ENCODE measurements at regions not wholly inside any gene's neighbourhood (a gene's known extent, or its start where the extent isn't known, plus 50 kb on each side); places are given as distances from the start of the nearest gene placed in this dataset.

DNA sequence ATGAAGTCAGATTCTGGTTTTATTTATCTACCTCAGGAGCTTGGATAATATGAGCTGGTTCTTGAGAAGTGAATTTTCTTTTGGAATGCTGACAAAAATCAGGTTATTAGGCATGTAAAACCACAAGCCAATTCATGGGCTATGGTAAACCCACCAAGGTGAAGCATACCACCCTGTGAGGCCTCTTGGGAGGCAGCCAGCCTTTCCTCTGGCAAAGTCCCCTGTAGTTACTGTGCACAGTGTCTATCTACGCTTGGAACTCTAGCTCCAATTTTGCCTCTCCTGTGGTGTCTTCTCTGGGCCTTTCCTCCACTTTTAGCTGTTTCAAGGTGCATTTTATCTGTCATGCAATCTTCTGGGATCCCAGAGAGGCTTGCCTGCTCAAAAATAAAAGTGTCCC is 242.7 kb upstream of the ZSWIM2 start:
- no peaks in the 10 kb centered on the region for H3K9me3 ChIP-seq (ENCODE audit: control insufficient read depth, insufficient read depth, low read depth, low read length)
- H3K4me3 ChIP-seq (ENCODE audit: low read depth, low read length) = no peak overlapping the region
- ChIA-PET CTCF (no interaction called here), POLR2A (no interaction called here)
- H3K36me3 ChIP-seq (ENCODE audit: control insufficient read depth in 2 of 2, insufficient read depth in 1 of 2, low read length in 2 of 2) = no peaks in the 10 kb centered on the region
- TF ChIP-seq KLF8 (tag by site-specific recombination; IDR thresholded peaks at IDR 0.05) = no peak
- peak; percentile 17; the same call in 1 of the 2 replicates for TF ChIP-seq GLIS1 (tag by site-specific recombination; IDR thresholded peaks at IDR 0.05)
- H3K4me1 ChIP-seq (ENCODE audit: control insufficient read depth, insufficient read depth, low read length) = no peaks in the 10 kb centered on the region
- H3K27ac ChIP-seq (ENCODE audit: extremely low read depth, low read depth, low read length) = no peak overlapping the region

DNA sequence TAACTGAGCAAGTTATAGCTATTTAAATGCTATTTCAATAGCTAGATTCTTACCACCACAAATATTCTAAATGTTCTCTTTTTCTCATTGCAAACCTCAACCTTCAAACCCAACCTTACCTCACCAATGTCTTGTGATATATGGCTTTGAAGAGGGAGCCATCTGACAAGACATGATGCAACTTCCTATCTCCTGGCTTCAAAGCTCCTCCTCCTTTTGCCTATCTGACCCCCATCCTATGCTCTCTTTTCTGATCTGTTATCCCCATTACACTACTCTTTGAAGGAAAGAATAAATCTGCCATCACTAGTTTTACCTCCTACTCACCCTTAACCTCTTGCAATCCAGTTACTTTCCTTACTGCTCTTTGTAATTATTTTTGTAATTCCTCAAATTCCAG is 235.6 kb upstream of the ZSWIM2 start:
- Histone ChIP-seq H3K36me3 (ENCODE audit: control insufficient read depth in 2 of 2, insufficient read depth in 1 of 2, low read length in 2 of 2) (no peaks in the 10 kb centered on the region), H3K27ac (ENCODE audit: extremely low read depth, low read depth, low read length) (no peak overlapping the region), H3K4me1 (ENCODE audit: control insufficient read depth, insufficient read depth, low read length) (no peaks in the 10 kb centered on the region), H3K9me3 (ENCODE audit: control insufficient read depth, insufficient read depth, low read depth, low read length) (no peaks in the 10 kb centered on the region), H3K4me3 (ENCODE audit: low read depth, low read length) (no peak overlapping the region)
- POLR2A ChIA-PET = no interaction called here
- TF ChIP-seq ZNF24 (tag by site-specific recombination; IDR thresholded peaks at IDR 0.05) (no peak), BCL11B (tag by site-specific recombination; IDR thresholded peaks at IDR 0.05; ENCODE audit: low read depth) (no peak), ZBTB21 (tag by site-specific recombination; IDR thresholded peaks at IDR 0.05) (no peak), WT1 (tag by site-specific recombination; IDR thresholded peaks at IDR 0.05) (no peak), ZNF76 (tag by site-specific recombination; IDR thresholded peaks at IDR 0.05; ENCODE audit: borderline replicate concordance, low read depth) (no peak), ZNF138 (tag by site-specific recombination; IDR thresholded peaks at IDR 0.05; ENCODE audit: borderline replicate concordance) (no peak), ZBTB7A (tag by site-specific recombination; IDR thresholded peaks at IDR 0.05; ENCODE audit: low read depth) (no peak), ZNF292 (tag by site-specific recombination; IDR thresholded peaks at IDR 0.05; ENCODE audit: borderline replicate concordance, low read depth) (no peak), ZBTB1 (tag by site-specific recombination; IDR thresholded peaks at IDR 0.05) (no peak), ZNF112 (tag by site-specific recombination; IDR thresholded peaks at IDR 0.05) (no peak)
- TF ChIP-seq, protein P1, sequence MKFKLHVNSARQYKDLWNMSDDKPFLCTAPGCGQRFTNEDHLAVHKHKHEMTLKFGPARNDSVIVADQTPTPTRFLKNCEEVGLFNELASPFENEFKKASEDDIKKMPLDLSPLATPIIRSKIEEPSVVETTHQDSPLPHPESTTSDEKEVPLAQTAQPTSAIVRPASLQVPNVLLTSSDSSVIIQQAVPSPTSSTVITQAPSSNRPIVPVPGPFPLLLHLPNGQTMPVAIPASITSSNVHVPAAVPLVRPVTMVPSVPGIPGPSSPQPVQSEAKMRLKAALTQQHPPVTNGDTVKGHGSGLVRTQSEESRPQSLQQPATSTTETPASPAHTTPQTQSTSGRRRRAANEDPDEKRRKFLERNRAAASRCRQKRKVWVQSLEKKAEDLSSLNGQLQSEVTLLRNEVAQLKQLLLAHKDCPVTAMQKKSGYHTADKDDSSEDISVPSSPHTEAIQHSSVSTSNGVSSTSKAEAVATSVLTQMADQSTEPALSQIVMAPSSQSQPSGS (tag by site-specific recombination; IDR thresholded peaks at IDR 0.05; ENCODE audit: low read depth) = no peak
- TF ChIP-seq, protein P2, sequence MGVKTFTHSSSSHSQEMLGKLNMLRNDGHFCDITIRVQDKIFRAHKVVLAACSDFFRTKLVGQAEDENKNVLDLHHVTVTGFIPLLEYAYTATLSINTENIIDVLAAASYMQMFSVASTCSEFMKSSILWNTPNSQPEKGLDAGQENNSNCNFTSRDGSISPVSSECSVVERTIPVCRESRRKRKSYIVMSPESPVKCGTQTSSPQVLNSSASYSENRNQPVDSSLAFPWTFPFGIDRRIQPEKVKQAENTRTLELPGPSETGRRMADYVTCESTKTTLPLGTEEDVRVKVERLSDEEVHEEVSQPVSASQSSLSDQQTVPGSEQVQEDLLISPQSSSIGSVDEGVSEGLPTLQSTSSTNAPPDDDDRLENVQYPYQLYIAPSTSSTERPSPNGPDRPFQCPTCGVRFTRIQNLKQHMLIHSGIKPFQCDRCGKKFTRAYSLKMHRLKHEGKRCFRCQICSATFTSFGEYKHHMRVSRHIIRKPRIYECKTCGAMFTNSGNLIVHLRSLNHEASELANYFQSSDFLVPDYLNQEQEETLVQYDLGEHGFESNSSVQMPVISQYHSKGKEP (tag by site-specific recombination; IDR thresholded peaks at IDR 0.05) = no peak
- CTCF ChIA-PET = interaction anchor here (0.6 kb wide), 1 partner anchor 101 kb away, joined by 3 read pairs; no protein-coding TSS in a partner anchor

DNA sequence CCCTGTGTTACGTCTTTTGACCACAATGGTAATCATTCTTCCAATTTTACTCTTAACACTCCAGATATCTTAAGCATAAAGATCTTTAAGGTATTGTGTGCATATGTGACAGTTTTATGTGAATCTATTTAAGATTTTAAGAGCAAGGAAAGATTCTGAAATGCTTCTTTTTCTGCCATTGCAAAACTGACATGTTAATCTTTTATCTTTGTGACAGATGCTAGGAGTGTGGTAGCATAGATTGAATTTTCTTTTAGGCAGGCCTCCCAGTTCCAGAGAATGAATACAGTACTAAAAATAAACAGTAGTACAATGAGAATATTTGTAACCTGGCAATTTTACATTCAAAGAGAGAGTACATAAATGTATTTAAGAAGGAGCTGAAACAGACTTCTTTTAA is 232.5 kb upstream of the ZSWIM2 start:
- Histone ChIP-seq H3K4me1 (ENCODE audit: control insufficient read depth, insufficient read depth, low read length) (no peaks in the 10 kb centered on the region), H3K36me3 (ENCODE audit: control insufficient read depth in 2 of 2, insufficient read depth in 1 of 2, low read length in 2 of 2) (no peaks in the 10 kb centered on the region), H3K9me3 (ENCODE audit: control insufficient read depth, insufficient read depth, low read depth, low read length) (no peaks in the 10 kb centered on the region), H3K27ac (ENCODE audit: extremely low read depth, low read depth, low read length) (no peak overlapping the region), H3K4me3 (ENCODE audit: low read depth, low read length) (no peak overlapping the region)
- ChIA-PET CTCF (no interaction called here), POLR2A (no interaction called here)
- TF ChIP-seq ZNF560 (tag by site-specific recombination; IDR thresholded peaks at IDR 0.05; ENCODE audit: borderline replicate concordance) (no peak), SP7 (tag by site-specific recombination; IDR thresholded peaks at IDR 0.05) (no peak), ZNF707 (tag by site-specific recombination; IDR thresholded peaks at IDR 0.05) (no peak)

DNA sequence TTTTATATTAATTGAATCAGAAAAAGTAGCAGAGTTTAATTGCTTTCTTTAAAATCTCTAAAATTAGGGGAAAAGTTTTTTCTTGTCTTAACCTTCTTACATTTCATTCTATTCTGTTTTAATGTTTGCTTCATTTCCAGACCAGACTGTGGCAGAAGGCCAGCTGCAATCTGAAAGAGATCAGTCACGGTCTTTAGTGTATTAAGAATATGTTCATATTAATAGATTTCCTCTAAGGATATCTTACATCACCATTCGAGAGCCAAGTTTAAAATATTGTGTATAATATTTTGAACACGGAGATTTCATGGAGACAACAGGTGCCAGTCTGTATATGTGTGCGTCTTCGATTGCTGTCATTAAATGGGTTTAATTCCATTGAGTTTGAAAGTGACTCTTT is 230.9 kb upstream of the ZSWIM2 start:
- TF ChIP-seq ZNF248 (tag by site-specific recombination; IDR thresholded peaks at IDR 0.05) (no peak), MZF1 (tag by site-specific recombination; IDR thresholded peaks at IDR 0.05; ENCODE audit: borderline replicate concordance) (no peak), ZNF561 (tag by site-specific recombination; IDR thresholded peaks at IDR 0.05; ENCODE audit: borderline replicate concordance) (no peak), ZNF157 (tag by site-specific recombination; IDR thresholded peaks at IDR 0.05) (no peak)
- TF ChIP-seq, protein P3, sequence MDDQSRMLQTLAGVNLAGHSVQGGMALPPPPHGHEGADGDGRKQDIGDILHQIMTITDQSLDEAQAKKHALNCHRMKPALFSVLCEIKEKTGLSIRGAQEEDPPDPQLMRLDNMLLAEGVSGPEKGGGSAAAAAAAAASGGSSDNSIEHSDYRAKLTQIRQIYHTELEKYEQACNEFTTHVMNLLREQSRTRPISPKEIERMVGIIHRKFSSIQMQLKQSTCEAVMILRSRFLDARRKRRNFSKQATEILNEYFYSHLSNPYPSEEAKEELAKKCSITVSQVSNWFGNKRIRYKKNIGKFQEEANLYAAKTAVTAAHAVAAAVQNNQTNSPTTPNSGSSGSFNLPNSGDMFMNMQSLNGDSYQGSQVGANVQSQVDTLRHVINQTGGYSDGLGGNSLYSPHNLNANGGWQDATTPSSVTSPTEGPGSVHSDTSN (CRISPR knock-in tag; IDR thresholded peaks at IDR 0.05) = no peak
- ChIA-PET POLR2A (no interaction called here), CTCF (no interaction called here)
- H3K9me3 ChIP-seq (ENCODE audit: control insufficient read depth, insufficient read depth, low read depth, low read length) = no peaks in the 10 kb centered on the region
- no peaks in the 10 kb centered on the region for H3K4me1 ChIP-seq (ENCODE audit: control insufficient read depth, insufficient read depth, low read length)
- no peak overlapping the region for H3K4me3 ChIP-seq (ENCODE audit: low read depth, low read length)
- no peaks in the 10 kb centered on the region for H3K36me3 ChIP-seq (ENCODE audit: control insufficient read depth in 2 of 2, insufficient read depth in 1 of 2, low read length in 2 of 2)
- no peak overlapping the region for H3K27ac ChIP-seq (ENCODE audit: extremely low read depth, low read depth, low read length)

All from HEK293 (cell line).